MM.1S (cell line): ENCODE measurements at regions not wholly inside any gene's neighbourhood (a gene's known extent, or its start where the extent isn't known, plus 50 kb on each side); places are given as distances from the start of the nearest gene placed in this dataset.

ENCODE experiments used
- CTCF ChIP-seq: fragments of 300-600 bp; sonication (generic); IDR thresholded peaks from 2 replicates; pipeline ENCODE4 v1.5.1; 2016; ENCODE audit warnings: antibody characterized with exemption, low read length, mixed read lengths
- EZH2phosphoT487 ChIP-seq: fragments of 300-600 bp; sonication (generic); IDR thresholded peaks from 2 replicates; pipeline ENCODE4 v1.6.1; 2018; ENCODE audit warnings: antibody characterized with exemption, low read length

GRCh38 chr2:225995796-225996461 lies 596.4 kb downstream of the NYAP2 start:
- TF ChIP-seq EZH2phosphoT487 (no peak), CTCF (no peak)
